AG10803 (cell line): ENCODE measurements at regions not wholly inside any gene's neighbourhood (a gene's known extent, or its start where the extent isn't known, plus 50 kb on each side); places are given as distances from the start of the nearest gene placed in this dataset.

Source experiments
- DNase-seq: peaks from one replicate; pipeline ENCODE4 v3.0.0; 2010; ENCODE audit warnings: low read depth
- H3K4me3 ChIP-seq: 2 replicates; pipeline ENCODE4 v1.5.1; 2011; ENCODE audit warnings: mild to moderate bottlenecking, low read length, control low read depth
- TF ChIP-seq, protein P1 (sequence below): conservative IDR thresholded peaks from 2 replicates; pipeline ENCODE4 v1.5.1; 2011; ENCODE audit warnings: mild to moderate bottlenecking, low read length, control low read depth, inconsistent platforms

DNA sequence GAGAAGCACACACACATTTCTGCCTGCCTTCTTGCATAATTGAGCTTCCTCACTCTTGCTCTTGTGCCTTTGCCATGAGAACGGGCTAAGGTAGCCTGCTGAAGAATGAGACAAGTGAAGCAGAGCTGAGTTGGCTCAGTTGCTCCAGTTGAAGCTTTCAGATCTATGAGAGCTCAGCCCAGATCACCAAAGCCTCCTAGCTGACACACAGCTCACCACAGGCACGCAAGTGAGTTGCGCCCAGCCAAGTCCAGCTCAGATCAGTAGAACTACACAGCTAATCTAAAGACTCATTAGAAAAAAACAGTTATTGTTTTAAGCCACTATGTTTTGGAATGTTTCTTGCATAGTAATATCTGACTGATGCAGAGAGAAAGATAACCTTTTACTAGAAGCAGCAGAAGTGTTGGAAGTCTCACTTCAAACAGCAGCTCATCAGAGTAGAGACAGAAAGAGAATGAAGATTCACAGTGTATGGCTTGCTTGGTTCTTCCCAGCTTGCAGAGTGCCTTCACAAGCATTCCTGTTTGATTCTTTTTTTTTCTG, 362.4 kb downstream of the MID1IP1 start:
- DNase-seq = no peak
- TF ChIP-seq, protein P1, sequence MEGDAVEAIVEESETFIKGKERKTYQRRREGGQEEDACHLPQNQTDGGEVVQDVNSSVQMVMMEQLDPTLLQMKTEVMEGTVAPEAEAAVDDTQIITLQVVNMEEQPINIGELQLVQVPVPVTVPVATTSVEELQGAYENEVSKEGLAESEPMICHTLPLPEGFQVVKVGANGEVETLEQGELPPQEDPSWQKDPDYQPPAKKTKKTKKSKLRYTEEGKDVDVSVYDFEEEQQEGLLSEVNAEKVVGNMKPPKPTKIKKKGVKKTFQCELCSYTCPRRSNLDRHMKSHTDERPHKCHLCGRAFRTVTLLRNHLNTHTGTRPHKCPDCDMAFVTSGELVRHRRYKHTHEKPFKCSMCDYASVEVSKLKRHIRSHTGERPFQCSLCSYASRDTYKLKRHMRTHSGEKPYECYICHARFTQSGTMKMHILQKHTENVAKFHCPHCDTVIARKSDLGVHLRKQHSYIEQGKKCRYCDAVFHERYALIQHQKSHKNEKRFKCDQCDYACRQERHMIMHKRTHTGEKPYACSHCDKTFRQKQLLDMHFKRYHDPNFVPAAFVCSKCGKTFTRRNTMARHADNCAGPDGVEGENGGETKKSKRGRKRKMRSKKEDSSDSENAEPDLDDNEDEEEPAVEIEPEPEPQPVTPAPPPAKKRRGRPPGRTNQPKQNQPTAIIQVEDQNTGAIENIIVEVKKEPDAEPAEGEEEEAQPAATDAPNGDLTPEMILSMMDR = no peak
- no peak overlapping the region for H3K4me3 ChIP-seq

DNA sequence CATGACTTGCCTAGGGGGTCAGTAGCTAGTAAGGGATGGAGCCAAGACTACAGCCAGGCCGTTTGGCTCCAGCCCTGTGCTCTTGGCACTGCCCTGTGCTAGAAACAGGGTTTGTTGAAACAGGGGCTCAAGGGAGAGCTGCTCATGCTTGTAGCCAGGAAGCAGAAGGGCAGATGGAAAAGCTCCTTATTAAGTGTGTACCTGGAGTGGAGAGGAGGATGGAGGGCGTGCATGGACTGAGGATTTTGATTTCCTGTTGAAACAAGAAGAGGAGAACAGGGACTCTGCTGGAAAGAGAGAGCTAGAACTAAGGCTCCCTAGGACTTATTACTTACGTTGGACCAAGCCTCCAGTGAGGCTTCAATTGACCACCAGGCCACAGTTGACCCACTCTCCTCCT, 363.0 kb downstream of the MID1IP1 start:
- no peak overlapping the region for H3K4me3 ChIP-seq
- TF ChIP-seq, protein P1 = no peak
- no peak for DNase-seq

DNA sequence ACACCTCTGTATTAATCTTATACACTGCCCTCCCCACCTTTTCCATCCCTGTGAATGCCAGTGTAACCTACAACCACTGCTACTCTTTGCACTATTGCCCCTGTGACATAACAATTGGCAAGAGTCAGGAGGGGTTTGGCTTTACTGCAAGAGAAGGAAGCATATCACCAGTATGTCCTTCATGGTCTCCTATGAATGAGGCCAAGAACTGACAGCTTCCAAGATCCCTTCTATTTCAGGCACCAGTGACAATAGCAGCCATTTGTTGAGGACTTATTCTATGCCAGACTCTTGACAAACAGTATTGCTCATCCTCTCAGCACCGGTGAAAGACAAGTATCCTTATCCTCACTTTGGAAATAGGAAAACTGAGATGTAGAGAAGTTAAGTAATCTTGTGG, 363.9 kb downstream of the MID1IP1 start:
- TF ChIP-seq, protein P1 = no peak
- DNase-seq = no peak

DNA sequence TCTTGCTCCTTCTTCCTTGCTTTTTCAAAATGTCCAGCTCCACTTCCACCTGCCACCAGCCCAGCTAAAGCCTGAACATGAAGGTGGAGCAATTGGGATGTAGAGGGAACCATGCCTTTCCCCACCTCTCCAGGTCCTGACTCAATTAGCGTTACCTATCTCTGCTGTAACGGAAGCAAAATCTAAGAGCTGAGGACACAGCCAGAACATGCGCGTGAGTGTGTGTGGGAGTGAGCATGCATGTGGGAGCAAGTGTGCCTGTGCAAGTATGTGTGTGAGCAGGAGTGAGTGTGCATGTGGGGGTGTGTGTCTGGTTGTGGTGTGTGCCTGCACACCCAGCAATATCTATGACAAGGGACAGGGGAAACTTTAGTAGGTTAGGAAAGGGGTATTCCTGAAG, 364.5 kb downstream of the MID1IP1 start:
- no peak for DNase-seq
- TF ChIP-seq, protein P1 = no peak
- no peak overlapping the region for H3K4me3 ChIP-seq

More for the DNA sequence above, 363.9 kb downstream of the MID1IP1 start:
- no peak overlapping the region for H3K4me3 ChIP-seq

DNA sequence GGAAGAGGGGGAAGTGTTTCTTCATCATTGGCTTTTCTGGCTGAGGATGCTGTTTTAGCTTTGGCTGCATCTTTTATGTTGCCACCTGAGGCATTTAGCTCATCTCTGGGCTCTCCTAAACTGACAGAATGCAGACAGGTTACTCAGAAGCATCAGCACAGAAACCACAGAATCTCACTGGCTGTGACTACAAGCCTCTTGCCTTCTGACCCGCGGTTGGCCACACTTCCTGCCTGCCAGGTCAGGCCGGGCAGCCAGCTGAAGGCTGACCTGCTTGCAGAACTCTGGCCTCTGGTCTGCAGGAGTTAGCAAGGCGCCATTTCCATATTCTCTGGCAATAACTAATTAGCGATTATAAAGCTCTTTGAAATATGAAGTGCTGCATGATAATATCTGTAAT, 366.5 kb downstream of the MID1IP1 start:
- DNase-seq = no peak
- TF ChIP-seq, protein P1 = no peak
- H3K4me3 ChIP-seq = no peak overlapping the region

DNA sequence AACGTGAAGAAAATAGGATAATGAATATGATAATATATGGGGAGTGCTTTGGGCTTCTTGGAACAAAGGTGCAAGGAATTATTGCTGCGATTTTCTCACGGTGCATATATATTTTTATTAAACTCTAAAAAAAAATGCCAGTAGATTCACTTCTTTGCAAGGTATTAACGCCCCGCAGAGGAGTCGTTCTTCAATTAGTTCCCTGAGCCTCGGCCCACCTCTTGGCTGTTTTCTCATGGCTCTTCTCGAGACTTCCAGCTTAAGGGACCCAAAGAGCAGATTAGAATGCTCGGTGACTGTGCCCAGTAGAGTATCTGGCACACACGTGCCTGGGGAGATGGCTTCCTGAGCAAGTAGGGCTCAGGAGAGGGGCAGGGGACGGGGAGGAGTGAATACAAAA, 367.4 kb downstream of the MID1IP1 start:
- H3K4me3 ChIP-seq = no peak overlapping the region
- TF ChIP-seq, protein P1 = no peak
- no peak for DNase-seq

DNA sequence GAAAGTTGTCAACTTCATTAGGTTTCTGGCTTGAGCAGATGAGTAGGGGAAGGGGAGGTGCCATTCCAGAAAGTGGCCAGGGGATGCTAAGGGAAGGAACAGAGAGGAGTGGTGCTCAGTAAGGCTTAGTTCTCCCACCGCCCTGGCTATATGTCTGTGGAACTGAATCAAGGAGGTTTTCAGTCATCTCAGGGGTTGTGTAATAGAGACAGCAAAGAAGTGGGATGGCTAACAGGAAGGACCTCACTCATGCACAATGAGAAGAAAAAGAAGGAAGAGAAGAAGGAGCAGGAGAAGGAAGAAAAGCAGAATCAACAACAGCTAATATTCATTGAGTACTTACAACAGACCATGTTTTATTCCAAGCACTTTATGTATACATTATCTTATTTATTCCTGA, 368.7 kb downstream of the MID1IP1 start:
- H3K4me3 ChIP-seq = no peak overlapping the region
- no peak for DNase-seq
- TF ChIP-seq, protein P1 = no peak
